HFFc6 (cell line): ENCODE measurements at regions not wholly inside any gene's neighbourhood (a gene's known extent, or its start where the extent isn't known, plus 50 kb on each side); places are given as distances from the start of the nearest gene placed in this dataset.
"Not testable (repeated sequence)": the region's sequence is repeated elsewhere in the genome, so short reads cannot be mapped to it uniquely, and the experiment has no call there.

ENCODE experiments used
- DNase-seq: peaks from one replicate; pipeline ENCODE4 v3.0.0-alpha.2; 2018
- H3K27ac Mint-ChIP-seq: 2 replicates; pipeline ENCODE4 v1.8.0; 2020; ENCODE audit warnings: mild to moderate bottlenecking, mixed read lengths
- H3K27me3 Mint-ChIP-seq: 2 replicates; pipeline ENCODE4 v1.8.0; 2021; ENCODE audit warnings: mild to moderate bottlenecking, moderate library complexity, mixed read lengths; ENCODE audit not compliant: insufficient read depth
- H3K36me3 Mint-ChIP-seq: 2 replicates; pipeline ENCODE4 v1.8.0; 2021; ENCODE audit warnings: low read depth, mixed read lengths
- H3K4me1 Mint-ChIP-seq: 2 replicates; pipeline ENCODE4 v1.8.0; 2020; ENCODE audit warnings: low read depth, mixed read lengths
- H3K4me3 Mint-ChIP-seq: 2 replicates; pipeline ENCODE4 v1.8.0; 2020; ENCODE audit warnings: mild to moderate bottlenecking, moderate library complexity, mixed read lengths
- H3K9me3 Mint-ChIP-seq: 2 replicates; pipeline ENCODE4 v1.8.0; 2020; ENCODE audit warnings: mild to moderate bottlenecking, mixed read lengths
- CTCF ChIP-seq: fragments of 200-600 bp; sonication (generic); IDR thresholded peaks from 2 replicates; pipeline ENCODE4 v1.5.0; 2021; ENCODE audit warnings: antibody characterized with exemption, mild to moderate bottlenecking

GRCh38 chr5:173682313-173682712 lies 65.9 kb upstream of the BOD1 start:
- H3K9me3 Mint-ChIP-seq = peaks cover 11% of the 10 kb centered on the region
- no peak overlapping the region for H3K27ac Mint-ChIP-seq
- no peak for DNase-seq
- no peaks in the 10 kb centered on the region for H3K4me1 Mint-ChIP-seq
- peaks cover 19% of the 10 kb centered on the region for H3K27me3 Mint-ChIP-seq
- no peaks in the 10 kb centered on the region for H3K36me3 Mint-ChIP-seq
- no peak overlapping the region; the same call in 1 of the 2 replicates for H3K4me3 Mint-ChIP-seq
- TF ChIP-seq CTCF = no peak

GRCh38 chr5:173684535-173684934 lies 68.1 kb upstream of the BOD1 start:
- H3K4me3 Mint-ChIP-seq, H3K36me3 Mint-ChIP-seq, DNase-seq, H3K27ac Mint-ChIP-seq, H3K4me1 Mint-ChIP-seq: not testable (repeated sequence)
- H3K9me3 Mint-ChIP-seq = peaks cover 11% of the 10 kb centered on the region
- peaks cover 20% of the 10 kb centered on the region for H3K27me3 Mint-ChIP-seq

GRCh38 chr5:173686950-173687349 lies 70.5 kb upstream of the BOD1 start:
- TF ChIP-seq CTCF = no peak
- Mint-ChIP-seq H3K4me3 (no peak overlapping the region), H3K4me1 (no peaks in the 10 kb centered on the region), H3K27ac (no peak overlapping the region), H3K27me3 (peaks cover 21% of the 10 kb centered on the region), H3K9me3 (peaks cover 11% of the 10 kb centered on the region), H3K36me3 (no peaks in the 10 kb centered on the region)
- DNase-seq = no peak

- peaks cover 15% of the 10 kb centered on the region for H3K9me3 Mint-ChIP-seq
- no peak overlapping the region for H3K4me3 Mint-ChIP-seq
- no peaks in the 10 kb centered on the region for H3K4me1 Mint-ChIP-seq
- no peak for TF ChIP-seq CTCF
- no peak overlapping the region for H3K27ac Mint-ChIP-seq
- H3K36me3 Mint-ChIP-seq = no peaks in the 10 kb centered on the region
- DNase-seq = no peak
- H3K27me3 Mint-ChIP-seq = peaks cover 31% of the 10 kb centered on the region
Measured at GRCh38 chr5:173688703-173689102, 72.3 kb upstream of the BOD1 start.

- Mint-ChIP-seq H3K27ac (no peak overlapping the region), H3K9me3 (peaks cover 15% of the 10 kb centered on the region), H3K27me3 (peaks cover 29% of the 10 kb centered on the region), H3K4me1 (no peaks in the 10 kb centered on the region), H3K36me3 (no peaks in the 10 kb centered on the region), H3K4me3 (no peak overlapping the region)
- TF ChIP-seq CTCF = no peak
- no peak for DNase-seq
Measured at GRCh38 chr5:173689171-173689736, 72.8 kb upstream of the BOD1 start.

- H3K4me3 Mint-ChIP-seq = no peak overlapping the region
- peaks cover 11% of the 10 kb centered on the region for H3K9me3 Mint-ChIP-seq
- no peak for DNase-seq
- H3K27ac Mint-ChIP-seq = no peak overlapping the region
- peaks cover 25% of the 10 kb centered on the region for H3K27me3 Mint-ChIP-seq
- H3K36me3 Mint-ChIP-seq = no peaks in the 10 kb centered on the region
- H3K4me1 Mint-ChIP-seq = no peaks in the 10 kb centered on the region
- TF ChIP-seq CTCF = no peak
Measured at GRCh38 chr5:173689737-173690360, 73.4 kb upstream of the BOD1 start.
